Stimulated activated CD4-positive, alpha-beta T cell treated with anti-CD3 and anti-CD28 coated beads, Interleukin-12 subunit alpha, Interleukin-12 subunit beta, amount 100 ng/mL, for 48 hours (primary cell): ENCODE measurements at regions not wholly inside any gene's neighbourhood (a gene's known extent, or its start where the extent isn't known, plus 50 kb on each side); places are given as distances from the start of the nearest gene placed in this dataset.

ENCODE experiments used
- DNase-seq, 3 donors: peaks; one replicate each; pipeline ENCODE4 v3.0.0-alpha.2; 2020; ENCODE audit warnings: low read depth in 2 of 3, low spot score in 1 of 3

- no peak for DNase-seq
These were observed 655.7 kb upstream of the ADAMTS5 start for GRCh38 chr21:27622631-27623030.

DNA sequence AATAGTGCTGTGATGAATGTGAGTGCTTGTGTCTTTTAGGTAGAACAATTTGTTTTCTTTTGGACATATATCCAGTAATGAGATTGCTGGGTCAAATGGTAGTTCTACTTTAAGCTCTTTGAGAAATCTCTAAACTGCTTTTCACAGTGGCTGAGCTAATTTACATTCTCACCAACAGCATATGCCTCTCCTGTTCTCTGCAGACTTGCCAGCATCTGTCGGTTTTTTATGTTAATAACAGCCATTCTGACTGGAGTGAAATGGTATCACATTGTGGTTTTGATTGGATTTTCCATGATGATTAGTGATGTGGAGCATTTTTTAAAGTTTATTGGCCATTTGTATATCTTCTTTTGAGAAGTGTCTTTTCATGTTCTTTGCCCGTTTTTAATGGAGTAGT, 647.3 kb upstream of the ADAMTS5 start:
- no peak for DNase-seq

DNA sequence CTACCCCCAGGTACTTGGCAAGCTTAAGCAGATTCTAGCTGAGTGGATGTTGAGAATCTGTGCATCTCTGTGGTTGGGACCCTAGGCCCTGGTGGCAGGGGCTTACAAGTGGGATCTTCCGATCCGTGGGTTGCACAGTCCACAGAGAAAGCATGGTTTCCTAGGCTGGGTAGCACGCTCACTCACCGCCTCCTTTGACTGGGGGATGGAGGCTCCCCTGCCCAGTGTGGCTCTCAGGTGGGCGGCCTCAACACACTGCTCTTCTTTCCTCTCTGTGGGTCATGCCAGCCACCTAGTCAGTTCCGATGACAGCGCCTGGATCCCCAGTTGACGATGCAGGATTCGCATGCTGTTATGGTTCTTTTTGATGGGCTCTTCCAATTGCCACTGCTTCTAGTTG, 639.5 kb upstream of the ADAMTS5 start:
- no peak for DNase-seq

GRCh38 chr21:27596196-27596595, 629.3 kb upstream of the ADAMTS5 start:
- DNase-seq: no peak

DNA sequence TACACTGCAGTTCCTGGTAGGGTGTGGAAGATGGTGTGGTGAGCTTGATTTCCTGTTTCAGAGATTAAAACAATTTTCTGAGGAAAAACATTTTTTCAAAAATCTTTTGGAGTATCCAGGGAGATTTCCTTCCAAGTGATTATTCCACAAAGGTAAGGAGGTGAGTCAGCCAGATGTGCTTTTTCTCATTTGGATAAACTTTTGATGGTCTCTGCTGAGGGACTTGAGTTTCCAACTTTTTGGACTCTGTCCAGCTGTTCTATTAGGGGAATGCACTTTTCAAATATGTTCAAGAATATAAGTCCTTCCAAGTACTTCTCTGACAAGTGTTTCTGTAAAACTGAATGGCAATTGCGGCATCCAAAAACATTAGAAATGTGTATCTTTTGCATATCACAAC, 628.8 kb upstream of the ADAMTS5 start:
- DNase-seq: no peak

- DNase-seq: no peak
These were observed 623.4 kb upstream of the ADAMTS5 start for GRCh38 chr21:27590271-27590670.

- DNase-seq: no peak
These were observed 622.9 kb upstream of the ADAMTS5 start for GRCh38 chr21:27589781-27590180.

DNA sequence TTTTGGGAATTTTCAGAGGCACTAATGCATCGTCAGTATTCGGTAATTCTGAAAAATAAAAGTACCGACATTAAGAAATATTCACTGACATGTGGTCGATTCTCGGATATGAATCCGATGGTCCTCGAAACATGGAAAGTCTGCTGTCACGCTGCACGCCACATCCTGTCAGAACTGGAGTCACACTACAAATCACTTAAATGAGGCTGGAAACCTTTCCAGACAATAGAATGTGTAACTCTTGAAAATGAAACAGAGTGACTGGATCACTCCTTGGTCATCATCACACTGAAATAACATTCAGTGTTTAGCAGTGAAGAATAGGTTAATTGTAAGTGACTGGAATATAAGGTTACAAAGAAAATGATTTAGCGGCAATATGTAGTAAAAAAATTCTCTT, 620.1 kb upstream of the ADAMTS5 start:
- no peak for DNase-seq

DNA sequence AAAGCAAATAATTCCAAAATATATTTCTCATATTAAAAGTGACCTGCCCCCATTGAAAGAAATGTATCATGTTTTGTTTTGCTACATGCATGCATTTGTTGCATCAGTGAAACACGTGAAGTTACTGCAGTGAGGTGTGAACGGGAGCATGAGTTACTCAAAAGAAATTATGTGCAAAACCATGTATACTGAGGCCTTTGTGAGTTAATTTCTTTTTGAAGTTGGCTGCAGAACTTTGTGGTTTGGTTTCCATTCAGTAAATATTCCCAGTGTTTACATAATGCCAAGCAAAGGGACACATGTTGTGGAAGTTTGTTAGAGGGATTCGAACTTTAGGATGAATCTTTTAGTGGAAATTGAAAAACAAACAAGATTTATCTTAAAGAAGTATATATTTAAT, 619.4 kb upstream of the ADAMTS5 start:
- no peak for DNase-seq

GRCh38 chr21:27584256-27584655, 617.4 kb upstream of the ADAMTS5 start:
- no peak for DNase-seq

DNA sequence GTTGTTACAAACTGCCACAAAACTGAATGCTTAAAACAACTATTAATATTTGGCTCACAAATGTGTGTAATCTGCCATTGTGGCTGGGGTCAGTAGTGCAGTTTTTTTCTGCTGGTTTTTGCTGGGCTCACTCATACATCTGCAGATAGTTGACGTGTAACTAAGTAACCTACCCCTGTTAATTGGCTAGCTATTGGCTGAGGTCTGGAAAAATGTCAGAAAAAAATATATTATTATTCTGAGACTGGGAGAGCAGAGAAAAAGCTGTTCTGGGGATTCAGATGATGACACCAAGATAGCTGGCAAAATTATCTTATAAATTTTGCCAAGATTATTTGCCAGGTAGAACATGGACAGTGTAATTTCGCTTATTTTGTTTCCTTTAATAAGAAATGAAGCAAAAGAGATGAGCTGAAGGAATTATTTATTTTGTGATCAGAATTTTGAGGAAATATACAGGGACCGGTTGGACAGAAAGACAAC, 616.1 kb upstream of the ADAMTS5 start:
- no peak for DNase-seq

DNA sequence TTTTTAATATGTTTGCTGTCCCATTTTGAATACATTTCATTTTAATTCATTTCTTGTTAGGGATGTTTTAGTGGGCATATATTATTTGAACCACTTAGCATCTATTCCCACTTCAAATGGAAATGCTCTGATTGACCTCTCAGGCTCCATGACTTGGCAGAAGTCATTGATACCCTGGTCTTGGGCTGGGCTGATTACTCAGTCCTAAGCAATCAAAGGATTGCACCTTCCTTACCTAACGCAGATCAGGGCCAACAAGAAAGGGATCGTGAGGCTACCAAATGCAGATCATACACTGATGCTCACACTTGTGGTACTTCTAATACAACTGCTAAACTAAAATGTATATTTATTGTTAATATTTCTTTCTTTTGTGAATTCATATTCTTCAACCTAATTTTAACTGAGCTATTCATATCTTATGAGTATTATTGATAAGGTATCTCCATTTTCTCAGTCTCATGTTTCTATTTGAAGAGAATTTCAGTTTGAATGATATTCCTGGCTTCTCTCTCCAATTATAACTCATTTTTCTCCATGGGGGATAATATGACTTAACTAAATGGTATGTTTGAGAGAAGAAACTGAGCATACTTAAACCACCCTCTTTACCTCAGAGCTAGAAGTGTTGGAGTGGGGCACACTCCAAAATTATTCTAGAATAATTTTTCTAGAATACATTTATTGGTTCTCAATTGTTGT, 615.5 kb upstream of the ADAMTS5 start:
- no peak for DNase-seq

DNA sequence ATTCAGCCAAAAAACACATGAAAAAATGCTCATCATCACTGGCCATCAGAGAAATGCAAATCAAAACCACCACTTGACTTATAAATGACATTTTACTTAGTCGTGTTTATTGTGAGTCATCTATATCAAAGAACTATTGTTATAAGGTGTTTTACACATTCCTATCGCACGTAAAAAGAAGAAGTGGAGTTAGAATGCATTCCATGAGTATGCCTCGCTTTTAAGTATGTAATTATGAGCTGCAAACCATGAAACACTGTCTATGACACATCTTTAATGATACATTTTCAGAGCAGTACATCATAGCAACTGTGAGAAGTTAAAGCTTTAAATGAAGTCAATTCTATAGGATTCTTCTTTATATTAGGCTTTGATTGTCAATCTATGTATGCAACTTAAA, 614.3 kb upstream of the ADAMTS5 start:
- DNase-seq: no peak

- no peak for DNase-seq
These were observed 613.4 kb upstream of the ADAMTS5 start for GRCh38 chr21:27580276-27580675.

- no peak for DNase-seq
These were observed 611.9 kb upstream of the ADAMTS5 start for GRCh38 chr21:27578741-27579265.

DNA sequence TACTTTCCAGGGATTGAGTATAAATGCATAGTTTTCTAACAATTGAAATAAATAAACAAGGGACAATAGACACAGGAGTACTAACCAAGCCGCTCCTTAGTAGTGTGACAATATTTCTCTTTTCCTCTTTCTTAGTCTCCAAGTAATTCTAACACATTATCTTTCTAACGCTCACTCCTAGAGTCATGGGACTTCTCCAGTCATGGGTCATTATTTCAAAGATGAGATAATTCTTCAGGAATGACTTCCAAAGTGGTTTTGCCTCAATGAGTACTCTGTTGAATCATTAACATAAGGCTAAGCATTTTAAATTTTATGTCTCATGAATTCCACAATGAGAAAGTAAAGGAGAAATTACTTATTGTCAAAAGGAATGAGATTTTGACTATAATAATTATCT, 605.8 kb upstream of the ADAMTS5 start:
- DNase-seq: no peak

DNA sequence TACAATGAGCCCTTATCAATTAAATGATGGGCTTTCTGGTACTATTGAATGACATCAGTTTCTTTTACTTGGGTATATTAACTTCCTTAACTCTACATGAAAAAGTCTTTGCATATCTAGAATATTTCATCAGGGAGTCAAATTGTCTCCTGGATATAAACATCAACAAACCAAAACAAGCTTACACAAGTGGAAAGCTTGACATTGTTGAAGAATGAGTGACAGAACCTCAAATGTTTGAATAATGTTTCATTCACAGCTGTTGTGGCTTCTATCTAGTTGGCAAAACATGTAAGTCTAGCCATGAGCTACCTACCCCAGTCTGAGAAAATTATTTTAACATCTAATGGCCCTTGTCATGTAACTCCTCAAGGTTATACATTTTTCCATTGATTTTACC, 604.8 kb upstream of the ADAMTS5 start:
- no peak for DNase-seq

- no peak for DNase-seq
These were observed 603.5 kb upstream of the ADAMTS5 start for GRCh38 chr21:27570306-27570868.

DNA sequence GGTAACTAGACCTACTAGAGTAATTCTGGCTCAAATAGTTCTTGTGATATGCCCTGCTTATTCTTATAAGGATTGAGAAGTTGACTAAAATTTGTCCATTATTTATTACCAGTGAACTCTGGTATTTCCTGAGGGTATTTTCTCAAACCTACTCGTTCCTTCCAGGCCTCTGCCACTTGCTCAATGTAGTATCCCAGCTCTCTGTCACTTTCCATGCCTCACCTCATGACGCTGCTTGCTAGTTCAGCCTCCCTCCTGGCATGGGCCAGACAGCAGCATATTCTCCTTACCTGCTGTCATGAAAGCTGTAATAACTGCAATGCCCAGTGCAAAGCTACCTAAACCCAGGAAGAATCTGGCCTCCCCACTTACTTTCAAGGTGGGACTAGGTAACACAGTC, 602.9 kb upstream of the ADAMTS5 start:
- no peak for DNase-seq

GRCh38 chr21:27569091-27569490, 602.2 kb upstream of the ADAMTS5 start:
- no peak for DNase-seq

GRCh38 chr21:27567381-27567780, 600.5 kb upstream of the ADAMTS5 start:
- no peak for DNase-seq

GRCh38 chr21:27566521-27566920, 599.6 kb upstream of the ADAMTS5 start:
- no peak for DNase-seq

- DNase-seq: no peak
These were observed 598.5 kb upstream of the ADAMTS5 start for GRCh38 chr21:27565364-27565763.
